Ovary (tissue), 7 donors: ENCODE measurements at regions not wholly inside any gene's neighbourhood (a gene's known extent, or its start where the extent isn't known, plus 50 kb on each side); places are given as distances from the start of the nearest gene placed in this dataset.

ENCODE experiments used
- DNase-seq, 5 donors: peaks; one replicate each; pipeline ENCODE4 v3.0.0-alpha.2; 2019 to 2020
- H3K27ac ChIP-seq, 2 donors: fragments of 200-600 bp; one replicate each; pipeline versions ENCODE4 v1.5.1 to v1.8.0; 2019 to 2022
- H3K27me3 ChIP-seq: fragments of 200-600 bp; one replicate; pipeline ENCODE4 v1.8.0; 2022
- H3K36me3 ChIP-seq: fragments of 200-600 bp; sonication (generic); one replicate; pipeline ENCODE4 v1.5.1; 2019
- H3K4me1 ChIP-seq: one replicate; pipeline ENCODE4 v1.8.1; 2013; ENCODE audit warnings: mild to moderate bottlenecking, moderate library complexity; ENCODE audit not compliant: insufficient read depth
- H3K4me3 ChIP-seq: fragments of 200-600 bp; sonication (generic); one replicate; pipeline ENCODE4 v1.5.1; 2017
- H3K9me3 ChIP-seq, 2 donors: fragments of 200-600 bp in 1 of 2; sonication (generic) in 1 of 2; one replicate each; pipeline versions ENCODE4 v1.5.1 to v1.8.1; 2013 to 2019; ENCODE audit warnings: mild to moderate bottlenecking in 1 of 2, moderate library complexity in 1 of 2
- CTCF ChIP-seq, 3 donors: fragments of 450-650 bp in 2 of 3; fragments of 200-600 bp in 1 of 3; IDR thresholded peaks; one replicate each; pipeline versions ENCODE4 v1.5.1 to v1.8.0; 2016 to 2022; ENCODE audit warnings: antibody characterized with exemption in 3 of 3, mild to moderate bottlenecking in 1 of 3
- EP300 ChIP-seq: sonication (generic); formaldehyde crosslinking; IDR thresholded peaks from one replicate; pipeline ENCODE4 v1.6.1; 2017; ENCODE audit warnings: antibody characterized with exemption
- POLR2A ChIP-seq: fragments of 450-650 bp; IDR thresholded peaks from one replicate; pipeline ENCODE4 v1.6.1; 2017; ENCODE audit warnings: antibody characterized with exemption, mild to moderate bottlenecking, moderate library complexity
- WGBS, 3 donors: extraction: QIAGEN DNeasy Blood & Tissue Kit in 1 of 3; methylation state at CpG; one replicate each; pipeline versions ENCODE4 v1.1.5 to v1.1.7; 2013 to 2017; 5-methylcytosine and 5-hydroxymethylcytosine counted together
- intact Hi-C, 4 donors: fragments of 100-400 bp; cut with DNase I; formaldehyde crosslinking; loops; one replicate each; pipeline versions ENCODE4 v1.11.0 to v1.15.1; 2022 to 2023
- donor health status: DM: no; HTN: no; CAD: no; lungs with moderate emphysema.
- donor health status: DM: no; HTN: no; CAD: no.
- donor health status: Bipolar disorder and iron deficiency.
- donor health status: DM: no; HTN: no; CAD: no.
- donor health status: DM: yes; HTN: yes; CAD: no.

DNA sequence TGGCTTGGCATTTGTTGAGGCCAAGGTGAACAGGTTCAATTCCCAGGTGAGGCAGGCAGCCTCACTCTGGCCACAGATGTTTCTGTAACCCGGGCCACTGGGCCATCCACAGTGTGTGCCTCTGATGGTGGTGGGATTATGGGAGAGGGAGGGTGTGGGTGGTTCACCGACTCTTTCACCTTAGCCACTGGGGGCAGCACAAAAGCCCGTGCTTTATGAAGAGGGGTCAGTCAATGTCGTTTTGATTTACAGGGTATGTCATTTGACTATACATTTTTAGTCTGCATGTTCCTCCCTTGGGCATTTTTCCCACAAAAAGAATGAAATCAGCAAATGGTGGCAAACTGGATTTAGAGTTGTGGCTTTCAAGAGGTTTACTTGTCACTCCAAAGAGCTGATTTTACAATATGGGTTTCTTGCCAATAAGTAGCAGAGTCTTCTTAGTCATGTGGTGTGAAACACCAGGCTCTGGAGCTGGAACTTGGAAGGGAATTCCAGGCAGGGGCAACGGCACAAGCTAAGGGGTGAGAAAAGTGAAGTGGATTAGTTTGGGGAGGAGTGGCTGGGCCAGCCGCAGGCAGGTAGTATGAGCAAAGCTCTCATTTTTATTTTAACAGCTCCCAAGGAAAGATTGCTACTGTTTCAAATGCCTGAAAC, 217.8 kb upstream of the ZBED5 start:
- no peak for DNase-seq
- Histone ChIP-seq H3K4me1 (no peaks in the 10 kb centered on the region), H3K36me3 (no peaks in the 10 kb centered on the region), H3K9me3 (no peaks in the 10 kb centered on the region), H3K4me3 (no peak overlapping the region), H3K27ac (no peak overlapping the region), H3K27me3 (no peaks in the 10 kb centered on the region)
- 60 to 61% (median 60%) methylated on average over 6 of the region's 6 CpGs for WGBS, 3 donors
- intact Hi-C loops: no loop called here
- no peak for TF ChIP-seq EP300
- TF ChIP-seq POLR2A: no peak
- no peak for TF ChIP-seq CTCF (IDR thresholded peaks at IDR 0.05)

GRCh38 chr11:11074686-11075335, 217.0 kb upstream of the ZBED5 start:
- WGBS, 3 donors: 78 to 86% (median 79%) methylated on average over 11 of the region's 11 CpGs
- H3K27ac ChIP-seq: no peak overlapping the region
- intact Hi-C loops: no loop called here
- no peaks in the 10 kb centered on the region for H3K4me1 ChIP-seq
- H3K27me3 ChIP-seq: no peaks in the 10 kb centered on the region
- no peaks in the 10 kb centered on the region for H3K36me3 ChIP-seq
- H3K9me3 ChIP-seq: no peaks in the 10 kb centered on the region
- no peak for TF ChIP-seq POLR2A
- TF ChIP-seq CTCF (IDR thresholded peaks at IDR 0.05): no peak
- no peak for TF ChIP-seq EP300
- no peak for DNase-seq
- no peak overlapping the region for H3K4me3 ChIP-seq

GRCh38 chr11:11073996-11074395, 216.1 kb upstream of the ZBED5 start:
- intact Hi-C loops: no loop called here
- Histone ChIP-seq H3K36me3 (no peaks in the 10 kb centered on the region), H3K27ac (no peak overlapping the region), H3K27me3 (no peaks in the 10 kb centered on the region), H3K4me1 (no peaks in the 10 kb centered on the region), H3K9me3 (no peaks in the 10 kb centered on the region), H3K4me3 (no peak overlapping the region)
- TF ChIP-seq EP300: no peak
- no peak for TF ChIP-seq CTCF (IDR thresholded peaks at IDR 0.05)
- no peak for TF ChIP-seq POLR2A
- no peak for DNase-seq
- 80 to 95% (median 88%) methylated on average over 1 of the region's 1 CpG for WGBS, 3 donors

DNA sequence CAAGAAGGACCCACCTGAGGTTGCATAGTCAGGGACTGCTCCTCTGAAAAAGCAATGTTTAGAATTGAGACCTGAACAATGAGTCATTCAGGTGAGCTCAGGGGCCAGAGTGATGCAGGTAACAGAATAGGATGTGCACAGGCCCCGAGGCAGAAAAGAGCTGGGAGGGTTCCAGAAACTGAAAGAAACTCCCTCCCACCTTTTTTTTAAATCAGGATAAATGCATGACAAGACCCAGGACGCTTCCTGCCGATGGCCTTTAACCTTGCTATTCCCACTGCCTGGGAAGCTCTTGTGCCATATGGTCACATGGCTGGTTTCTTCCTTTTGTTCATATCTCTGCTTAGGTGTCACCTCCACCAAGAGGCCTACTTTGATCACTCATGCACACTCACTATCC, 214.2 kb upstream of the ZBED5 start:
- no peaks in the 10 kb centered on the region for H3K4me1 ChIP-seq
- no peak overlapping the region for H3K27ac ChIP-seq
- no peaks in the 10 kb centered on the region for H3K36me3 ChIP-seq
- TF ChIP-seq EP300 (no peak), CTCF (IDR thresholded peaks at IDR 0.05) (no peak), POLR2A (no peak)
- no peak overlapping the region for H3K4me3 ChIP-seq
- intact Hi-C loops: no loop called here
- DNase-seq: no peak
- H3K9me3 ChIP-seq: no peaks in the 10 kb centered on the region
- no peaks in the 10 kb centered on the region for H3K27me3 ChIP-seq
- 61 to 81% (median 79%) methylated on average over 3 of the region's 3 CpGs for WGBS, 3 donors
